HG03432 (cell line): ENCODE measurements at regions not wholly inside any gene's neighbourhood (a gene's known extent, or its start where the extent isn't known, plus 50 kb on each side); places are given as distances from the start of the nearest gene placed in this dataset.
"Not testable (repeated sequence)": the region's sequence is repeated elsewhere in the genome, so short reads cannot be mapped to it uniquely, and the experiment has no call there.

Experiments used
- ATAC-seq: cut with Tn5 transposase; IDR thresholded peaks from one replicate; pipeline ENCODE4 v1.9.1; 2021; ENCODE audit warnings: mild to moderate bottlenecking, moderate library complexity; ENCODE audit not compliant: unreplicated experiment

- ATAC-seq = no peak
These were observed 629.3 kb upstream of the ST8SIA4 start for GRCh38 chr5:101532430-101532829.

DNA sequence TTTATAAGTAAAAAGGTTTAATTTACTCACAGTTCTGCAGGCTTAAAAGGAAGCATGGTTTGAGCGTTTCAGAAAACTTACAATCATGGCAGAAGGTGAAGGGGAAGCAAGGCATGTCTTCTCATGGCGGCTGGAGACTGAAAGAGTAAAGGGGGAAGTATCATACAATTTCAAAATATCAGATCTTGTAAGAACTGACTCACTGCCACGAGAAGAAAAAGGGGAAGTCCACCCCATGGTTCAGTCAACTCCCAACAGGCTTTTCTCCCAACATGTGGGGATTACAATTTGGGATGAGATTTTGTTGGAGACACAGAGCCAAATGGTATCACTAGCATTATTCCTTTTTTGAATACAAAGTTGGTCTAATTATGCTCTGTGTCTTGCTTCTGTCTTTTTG, 627.9 kb upstream of the ST8SIA4 start:
- no peak for ATAC-seq

DNA sequence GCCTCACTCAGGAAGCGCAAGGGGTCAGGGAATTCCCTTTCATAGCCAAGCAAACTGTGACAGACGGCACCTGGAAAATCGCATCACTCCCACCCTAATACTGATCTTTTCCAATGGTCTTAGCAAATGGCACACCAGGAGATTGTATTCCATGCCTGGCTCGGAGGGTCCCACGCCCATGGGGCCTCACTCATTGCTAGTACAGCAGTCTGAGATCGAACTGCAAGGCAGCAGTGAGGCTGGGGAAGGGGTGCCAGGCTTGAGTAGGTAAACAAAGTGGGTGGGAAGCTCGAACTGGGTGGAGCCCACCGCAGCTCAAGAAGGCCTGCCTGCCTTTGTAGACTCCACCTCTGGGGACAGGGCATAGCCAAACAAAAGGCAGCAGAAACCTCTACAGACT, 626.0 kb upstream of the ST8SIA4 start:
- ATAC-seq = not testable (repeated sequence)

DNA sequence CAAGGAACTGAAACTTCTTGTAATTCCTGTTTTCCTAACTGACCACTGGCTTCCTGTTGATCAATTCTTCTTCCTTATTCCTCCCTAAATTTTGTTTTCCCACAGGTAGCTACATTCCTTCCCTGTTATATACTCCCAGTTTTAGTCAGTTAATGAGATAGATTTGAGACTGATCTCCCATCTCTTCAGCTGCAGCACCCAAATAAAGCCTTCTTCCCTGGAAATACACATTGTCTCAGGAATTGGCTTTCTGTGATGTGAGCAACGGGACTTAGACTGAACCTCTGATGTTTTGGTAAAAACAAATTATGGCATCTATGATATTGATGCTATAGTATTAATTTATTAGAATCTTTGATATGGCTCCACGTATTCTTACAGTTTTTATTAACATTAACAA, 617.3 kb upstream of the ST8SIA4 start:
- ATAC-seq = no peak

DNA sequence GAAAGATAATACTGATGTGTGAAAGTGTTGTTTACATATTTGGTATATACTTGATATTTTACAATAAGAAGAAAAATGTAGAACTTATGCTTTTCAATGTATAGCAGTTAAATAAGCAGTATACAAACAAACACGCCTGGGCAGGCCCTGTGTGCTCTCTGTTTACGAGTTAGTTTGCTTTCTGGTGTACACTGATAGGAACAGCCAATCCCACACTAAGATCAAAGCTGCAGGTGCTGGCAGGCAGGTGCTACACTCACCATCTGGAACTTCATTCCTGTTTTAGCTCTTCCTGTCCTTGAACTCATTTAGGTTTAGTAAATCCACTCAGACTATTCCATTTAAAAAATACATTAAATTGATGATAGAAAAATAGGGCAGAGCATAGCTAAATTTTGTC, 614.7 kb upstream of the ST8SIA4 start:
- ATAC-seq = no peak

GRCh38 chr5:101515721-101516120, 612.6 kb upstream of the ST8SIA4 start:
- ATAC-seq = no peak

GRCh38 chr5:101505891-101506570, 602.9 kb upstream of the ST8SIA4 start:
- no peak for ATAC-seq

GRCh38 chr5:101482931-101483330, 579.8 kb upstream of the ST8SIA4 start:
- no peak for ATAC-seq

GRCh38 chr5:101473483-101473882, 570.4 kb upstream of the ST8SIA4 start:
- peak; percentile 58 for ATAC-seq

GRCh38 chr5:101461455-101461854, 558.4 kb upstream of the ST8SIA4 start:
- ATAC-seq = no peak

DNA sequence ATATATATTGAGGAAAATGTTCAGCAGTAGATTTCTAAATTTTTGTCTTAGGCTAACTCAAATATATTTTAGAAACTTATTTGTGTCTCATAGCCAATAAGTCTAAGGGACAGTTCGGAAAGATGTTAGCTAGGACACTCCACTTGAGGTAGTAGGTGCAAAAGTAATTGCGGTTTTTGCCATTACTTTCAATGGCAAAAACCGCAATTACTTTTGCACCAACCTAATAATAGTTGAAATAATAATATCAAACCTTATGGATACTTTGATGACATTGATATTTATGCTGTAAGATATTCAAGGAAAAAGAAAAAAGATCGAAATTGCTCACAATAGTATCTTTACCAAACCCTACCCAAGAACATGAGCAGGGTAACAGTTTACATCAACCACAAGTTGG, 555.5 kb upstream of the ST8SIA4 start:
- ATAC-seq = no peak

DNA sequence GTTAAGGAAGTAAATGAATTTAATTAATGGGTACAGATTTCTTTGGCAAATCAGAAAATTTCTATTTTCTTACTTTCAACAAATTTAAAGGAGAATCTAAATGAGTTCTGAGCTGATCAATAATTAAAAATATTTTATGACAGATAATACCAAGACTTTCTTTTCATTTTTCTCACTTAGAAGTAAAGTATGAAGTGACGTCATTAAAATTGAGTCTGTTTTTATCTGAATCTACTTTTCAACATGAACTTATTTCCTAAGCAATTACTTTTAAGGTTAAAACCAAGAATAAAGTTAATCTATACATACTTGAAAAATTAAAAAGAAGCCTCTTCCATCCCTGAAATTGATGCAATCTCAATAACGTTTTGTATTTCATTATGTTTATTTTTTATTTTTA, 552.8 kb upstream of the ST8SIA4 start:
- no peak for ATAC-seq

GRCh38 chr5:101455048-101455447, 552.0 kb upstream of the ST8SIA4 start:
- no peak for ATAC-seq

DNA sequence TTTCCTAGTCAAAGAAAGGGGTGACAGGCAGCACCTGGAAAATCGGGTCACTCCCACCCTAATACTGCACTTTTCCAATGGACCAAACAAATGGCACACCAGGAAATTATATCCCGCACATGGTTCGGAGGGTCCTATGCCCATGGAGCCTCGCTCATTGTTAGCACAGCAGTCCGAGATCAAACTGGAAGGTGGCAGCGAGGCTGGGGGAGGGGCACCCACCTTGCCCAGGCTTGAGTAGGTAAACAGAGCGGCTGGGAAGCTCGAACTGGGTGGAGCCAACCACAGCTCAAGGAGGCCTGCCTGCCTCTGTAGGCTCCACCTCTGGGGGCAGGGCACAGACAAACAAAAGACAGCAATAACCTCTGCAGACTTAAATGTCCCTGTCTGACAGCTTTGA, 539.2 kb upstream of the ST8SIA4 start:
- ATAC-seq = not testable (repeated sequence)

GRCh38 chr5:101440173-101440572, 537.1 kb upstream of the ST8SIA4 start:
- no peak for ATAC-seq

GRCh38 chr5:101437351-101437750, 534.3 kb upstream of the ST8SIA4 start:
- no peak for ATAC-seq

DNA sequence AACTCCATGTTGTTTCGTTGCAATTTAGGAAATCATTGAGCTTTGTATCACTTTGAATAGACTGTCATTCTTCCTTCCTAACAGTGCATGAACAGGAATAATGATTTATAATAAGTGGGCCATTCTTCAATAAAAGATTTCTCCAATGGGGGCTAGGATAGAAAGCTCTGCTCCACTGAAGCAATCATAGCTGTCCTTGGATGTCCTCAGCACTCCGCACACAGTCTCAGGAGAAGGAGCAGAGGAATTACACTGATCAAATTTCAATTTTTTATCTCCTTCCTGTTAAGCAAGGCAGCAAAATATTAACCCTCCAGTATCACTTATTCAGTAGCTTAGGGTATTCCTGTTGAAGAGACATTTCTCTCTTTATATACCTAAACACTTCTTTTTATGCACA, 532.7 kb upstream of the ST8SIA4 start:
- no peak for ATAC-seq

DNA sequence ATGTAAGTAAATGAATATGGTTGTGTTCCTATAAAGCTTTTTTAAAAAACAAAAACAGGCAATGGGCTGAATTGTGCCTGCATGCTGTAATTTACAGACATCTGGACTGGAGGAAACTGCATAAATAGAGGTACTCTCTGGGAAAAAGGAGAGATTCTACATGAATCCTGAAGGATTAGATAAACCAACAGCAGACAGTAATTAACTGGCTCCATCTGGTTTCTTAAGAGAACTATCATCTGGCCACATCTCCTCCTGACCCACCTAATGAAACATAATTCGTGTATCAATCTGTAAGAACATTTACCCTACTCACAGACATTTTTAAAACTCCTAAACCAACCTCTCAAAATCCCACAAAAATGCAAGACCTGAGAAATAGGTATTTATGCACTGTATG, 528.1 kb upstream of the ST8SIA4 start:
- ATAC-seq = no peak

- ATAC-seq = no peak
These were observed 527.5 kb upstream of the ST8SIA4 start for GRCh38 chr5:101430551-101430950.

GRCh38 chr5:101429241-101429640, 526.2 kb upstream of the ST8SIA4 start:
- no peak for ATAC-seq

DNA sequence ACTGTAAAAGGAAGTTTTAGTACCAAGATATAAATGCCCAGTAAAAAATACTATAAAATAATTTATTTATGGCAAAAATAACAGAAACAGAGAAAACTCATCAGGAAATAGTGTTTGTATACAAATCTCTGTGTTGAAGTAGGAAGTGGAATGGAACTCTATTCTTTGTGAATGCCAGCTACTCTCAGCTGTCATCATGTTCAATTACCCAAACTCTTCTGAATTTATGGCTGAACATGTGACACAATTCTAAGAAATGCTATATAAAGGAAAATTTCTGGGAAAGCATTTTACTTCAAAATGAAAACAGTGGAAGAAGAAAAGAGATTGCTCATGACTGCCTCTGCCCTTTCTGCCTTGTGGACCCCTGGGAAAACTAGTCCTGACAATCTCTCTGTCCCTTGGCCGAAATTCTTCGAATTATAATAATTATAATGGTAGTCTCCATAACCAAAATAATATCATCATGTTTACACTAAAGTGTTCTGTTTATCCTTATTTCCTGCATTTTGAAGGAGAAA, 522.3 kb upstream of the ST8SIA4 start:
- no peak for ATAC-seq

- no peak for ATAC-seq
These were observed 521.6 kb upstream of the ST8SIA4 start for GRCh38 chr5:101424530-101425175.

- ATAC-seq = no peak
These were observed 515.6 kb upstream of the ST8SIA4 start for GRCh38 chr5:101418713-101419118.
